ENCODE measurements at regions not wholly inside any gene's neighbourhood (a gene's known extent, or its start where the extent isn't known, plus 50 kb on each side); places are given as distances from the start of the nearest gene placed in this dataset.
"Not testable (repeated sequence)": the region's sequence is repeated elsewhere in the genome, so short reads cannot be mapped to it uniquely, and the experiment has no call there.

- ATAC-seq (ENCODE audit: low read depth); H3K9me3 Mint-ChIP-seq; H3K4me1 Mint-ChIP-seq; H3K27ac Mint-ChIP-seq; H3K27me3 Mint-ChIP-seq; H3K4me3 Mint-ChIP-seq; DNase-seq (ENCODE audit: low spot score in 2 of 2): not testable (repeated sequence)
- H3K36me3 Mint-ChIP-seq: peaks cover 23% of the 10 kb centered on the region
Observed at GRCh38 chr7:66554291-66554690, 74.4 kb upstream of the KCTD7 start.

- not testable (repeated sequence) for H3K4me1 Mint-ChIP-seq; ATAC-seq (ENCODE audit: low read depth); H3K4me3 Mint-ChIP-seq; H3K27me3 Mint-ChIP-seq; H3K27ac Mint-ChIP-seq; DNase-seq (ENCODE audit: low spot score in 2 of 2); H3K9me3 Mint-ChIP-seq
- H3K36me3 Mint-ChIP-seq: peaks cover 20% of the 10 kb centered on the region
Observed at GRCh38 chr7:66554842-66555430, 73.7 kb upstream of the KCTD7 start.

GRCh38 chr7:66556177-66556548 is 72.5 kb upstream of the KCTD7 start:
- H3K36me3 Mint-ChIP-seq: peaks cover 18% of the 10 kb centered on the region
- H3K27me3 Mint-ChIP-seq: no peaks in the 10 kb centered on the region
- H3K9me3 Mint-ChIP-seq: no peaks in the 10 kb centered on the region
- H3K27ac Mint-ChIP-seq: no peak overlapping the region
- ATAC-seq (ENCODE audit: low read depth) (no peak), DNase-seq (ENCODE audit: low spot score in 2 of 2) (no peak)
- no peak overlapping the region for H3K4me3 Mint-ChIP-seq
- H3K4me1 Mint-ChIP-seq: peaks cover 2% of the 10 kb centered on the region

DNA sequence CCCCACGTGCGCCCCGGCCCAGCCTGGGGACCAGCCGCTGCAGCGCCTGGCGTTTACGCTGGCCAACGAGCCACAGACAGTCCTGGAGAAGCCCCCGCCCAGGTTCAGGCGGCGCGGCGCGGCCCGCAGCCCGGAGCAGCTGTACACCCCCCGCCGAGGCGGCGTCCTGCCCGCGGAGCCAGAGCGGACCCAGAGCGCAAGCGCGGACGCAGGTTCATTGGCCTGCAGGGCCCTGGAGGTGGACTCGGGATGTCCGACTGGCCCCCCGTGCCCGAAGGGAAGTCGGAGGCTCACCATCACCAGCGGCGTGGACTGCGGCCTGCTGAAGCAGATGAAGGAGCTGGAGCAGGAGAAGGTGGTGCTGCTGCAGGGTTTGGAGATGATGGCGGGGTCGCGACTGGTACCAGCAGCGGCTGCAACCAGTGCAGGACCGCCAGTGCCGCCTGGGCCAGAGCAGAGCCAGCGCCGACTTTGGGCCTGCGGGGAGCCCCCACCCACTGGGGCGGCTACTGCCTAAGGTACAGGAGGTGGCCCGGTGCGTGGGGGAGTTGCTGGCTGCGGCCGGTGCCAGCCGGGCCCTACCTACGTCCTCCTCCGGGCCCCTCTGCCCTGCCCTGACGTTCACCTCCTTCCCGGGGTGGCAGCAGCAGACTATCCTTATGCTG is 72.0 kb upstream of the KCTD7 start:
- peaks cover 15% of the 10 kb centered on the region for H3K36me3 Mint-ChIP-seq
- H3K9me3 Mint-ChIP-seq: no peaks in the 10 kb centered on the region
- no peak for ATAC-seq (ENCODE audit: low read depth)
- H3K4me3 Mint-ChIP-seq: no peak overlapping the region
- no peak overlapping the region for H3K27ac Mint-ChIP-seq
- no peaks in the 10 kb centered on the region for H3K27me3 Mint-ChIP-seq
- DNase-seq (ENCODE audit: low spot score in 2 of 2): no peak
- peaks cover 2% of the 10 kb centered on the region for H3K4me1 Mint-ChIP-seq

DNA sequence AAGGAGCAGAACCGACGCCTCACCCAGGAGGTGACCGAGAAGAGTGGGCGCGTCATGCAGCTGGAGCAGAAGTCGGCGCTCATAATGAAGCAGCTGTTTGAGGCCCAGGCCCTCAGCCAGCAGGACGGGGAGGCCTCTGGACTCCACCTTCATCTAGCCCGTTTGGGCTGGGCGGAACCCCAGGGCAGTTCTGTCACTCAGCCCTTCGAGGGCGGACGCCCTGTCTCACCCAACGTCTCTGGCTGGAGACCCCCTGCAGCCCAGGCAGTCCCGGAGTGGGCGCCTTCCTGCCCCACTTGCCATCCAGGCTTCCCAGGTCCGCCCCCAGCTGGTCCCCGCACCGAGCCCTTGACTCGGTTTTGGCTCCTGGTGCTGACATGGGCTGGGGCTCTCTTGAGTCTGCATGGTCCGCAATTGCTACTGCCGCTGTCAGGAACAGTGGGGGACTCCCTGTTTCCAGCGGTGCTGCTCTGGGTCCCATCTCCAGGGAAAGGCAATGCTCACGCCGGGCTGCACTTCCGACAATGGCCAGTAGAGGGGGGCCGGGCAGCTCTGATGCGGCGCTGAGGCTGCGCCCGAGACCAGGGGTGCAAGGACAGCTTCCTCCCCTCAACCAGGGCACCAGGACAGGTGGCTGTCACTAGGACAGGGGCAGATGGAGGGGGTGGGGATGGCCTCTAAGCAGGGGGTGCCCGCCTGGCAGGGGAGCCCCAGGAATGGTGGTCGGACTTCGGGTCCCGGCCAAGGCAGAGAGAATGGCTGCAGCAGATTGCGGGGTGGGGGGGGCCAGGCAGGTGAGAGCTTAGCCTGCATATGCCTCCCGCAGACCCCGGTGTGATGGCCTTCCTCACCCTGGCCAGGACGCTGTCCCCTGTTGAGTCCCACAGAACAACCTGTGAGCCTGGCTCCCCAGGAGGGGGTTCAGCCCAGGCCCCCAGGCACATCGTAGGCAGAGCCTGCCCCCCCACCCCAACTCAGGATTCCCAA is 71.2 kb upstream of the KCTD7 start:
- Mint-ChIP-seq H3K4me1 (peaks cover 5% of the 10 kb centered on the region), H3K27me3 (no peaks in the 10 kb centered on the region), H3K9me3 (no peaks in the 10 kb centered on the region), H3K4me3 (no peak overlapping the region), H3K36me3 (peaks cover 14% of the 10 kb centered on the region), H3K27ac (no peak overlapping the region)
- ATAC-seq (ENCODE audit: low read depth) (peak; percentile 81), DNase-seq (ENCODE audit: low spot score in 2 of 2) (peak; percentile 76 to 91)

DNA sequence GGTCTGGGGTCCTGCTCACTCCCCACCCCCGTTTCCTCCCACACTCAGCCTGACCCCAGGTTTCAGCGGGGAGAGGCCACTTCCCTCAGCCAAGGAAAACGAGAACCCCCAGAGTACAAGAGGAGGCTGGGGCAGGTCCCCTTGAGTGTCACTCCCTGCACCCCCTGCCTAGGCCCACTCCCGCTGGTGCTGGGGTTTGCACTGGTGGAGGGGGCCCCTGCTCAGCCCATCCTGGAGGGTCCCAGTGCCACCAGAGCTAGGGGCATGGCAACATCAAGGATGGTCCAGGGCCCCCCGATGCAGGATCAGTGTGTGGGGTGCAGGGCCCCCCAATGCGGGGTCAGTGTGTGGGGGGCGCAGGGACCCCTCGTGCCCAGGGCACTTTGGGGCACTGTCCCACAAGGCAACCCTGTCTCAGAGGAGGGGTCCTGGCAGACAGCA is 70.5 kb upstream of the KCTD7 start:
- no peak overlapping the region for H3K4me3 Mint-ChIP-seq
- DNase-seq (ENCODE audit: low spot score in 2 of 2) (no peak), ATAC-seq (ENCODE audit: low read depth) (no peak)
- peaks cover 12% of the 10 kb centered on the region for H3K36me3 Mint-ChIP-seq
- peaks cover 5% of the 10 kb centered on the region for H3K4me1 Mint-ChIP-seq
- no peaks in the 10 kb centered on the region for H3K9me3 Mint-ChIP-seq
- H3K27me3 Mint-ChIP-seq: no peaks in the 10 kb centered on the region
- H3K27ac Mint-ChIP-seq: peak overlapping the region; percentile 13

DNA sequence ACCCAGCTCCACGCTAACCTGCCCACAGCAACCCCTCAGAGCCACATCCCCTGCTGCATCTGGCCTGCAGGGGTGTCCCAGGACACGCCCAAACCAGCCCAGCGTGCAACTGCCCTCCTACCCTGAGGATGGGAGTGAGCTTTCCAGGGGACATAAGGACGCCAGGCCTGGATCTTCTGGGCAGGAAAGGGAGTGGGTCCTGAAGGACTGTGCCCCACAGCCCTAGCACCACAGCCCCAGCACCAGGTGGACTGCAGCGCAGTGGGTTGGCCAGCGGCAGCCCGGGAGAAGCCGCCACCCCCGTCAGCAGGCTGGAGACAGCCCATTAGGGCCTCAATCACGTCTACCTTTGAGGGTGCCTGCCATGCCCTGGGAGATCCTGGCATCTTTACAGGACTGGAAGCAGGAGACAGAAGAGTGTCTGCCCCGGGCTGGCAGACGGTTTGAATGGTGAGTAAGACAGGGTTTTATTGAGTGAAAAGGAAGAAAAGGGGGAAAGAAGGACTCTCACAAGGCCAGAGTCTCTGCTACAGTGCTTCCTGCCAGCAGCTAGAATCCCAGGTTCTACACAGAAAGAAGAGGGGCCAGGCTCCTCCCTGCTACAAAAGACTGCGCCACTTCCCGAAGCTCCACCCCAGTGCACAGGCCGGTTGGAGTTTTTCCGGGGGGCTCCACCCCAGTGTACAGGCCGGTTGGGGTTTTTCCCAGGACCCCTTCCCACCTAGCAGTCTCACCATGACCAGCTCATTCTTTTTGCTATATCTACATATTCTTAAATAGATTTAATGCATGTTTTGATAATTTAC is 69.8 kb upstream of the KCTD7 start:
- peaks cover 5% of the 10 kb centered on the region for H3K4me1 Mint-ChIP-seq
- peak overlapping the region; percentile 13 for H3K27ac Mint-ChIP-seq
- H3K4me3 Mint-ChIP-seq: no peak overlapping the region
- no peaks in the 10 kb centered on the region for H3K27me3 Mint-ChIP-seq
- ATAC-seq (ENCODE audit: low read depth) (no peak), DNase-seq (ENCODE audit: low spot score in 2 of 2) (no peak)
- no peaks in the 10 kb centered on the region for H3K9me3 Mint-ChIP-seq
- H3K36me3 Mint-ChIP-seq: peaks cover 10% of the 10 kb centered on the region

DNA sequence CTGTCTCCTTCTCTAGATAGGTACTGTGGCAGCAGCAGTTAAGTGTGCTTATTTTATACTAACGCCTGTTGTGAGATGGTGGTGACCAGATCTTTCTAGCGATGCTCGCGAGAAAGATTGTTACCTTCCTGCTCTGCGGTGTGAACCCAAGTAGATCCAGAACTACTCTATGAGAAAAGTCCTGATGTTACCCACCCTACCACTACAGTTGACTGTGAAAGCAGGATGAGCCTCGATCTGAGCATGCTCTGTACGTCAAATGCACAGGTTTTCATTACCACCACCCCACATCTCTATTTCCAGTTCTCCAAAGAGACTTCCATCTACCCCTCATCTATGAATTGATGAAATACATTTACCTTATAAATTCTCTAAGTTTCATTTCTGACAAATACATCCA is 64.6 kb upstream of the KCTD7 start:
- no peaks in the 10 kb centered on the region for H3K9me3 Mint-ChIP-seq
- peaks cover 8% of the 10 kb centered on the region for H3K4me1 Mint-ChIP-seq
- H3K27me3 Mint-ChIP-seq: no peaks in the 10 kb centered on the region
- ATAC-seq (ENCODE audit: low read depth) (no peak), DNase-seq (ENCODE audit: low spot score in 2 of 2) (no peak)
- H3K36me3 Mint-ChIP-seq: peaks cover 6% of the 10 kb centered on the region
- H3K4me3 Mint-ChIP-seq: no peak overlapping the region
- peak overlapping the region; percentile 51 for H3K27ac Mint-ChIP-seq

GRCh38 chr7:66570179-66570578 is 58.5 kb upstream of the KCTD7 start:
- H3K4me1 Mint-ChIP-seq; H3K4me3 Mint-ChIP-seq; H3K9me3 Mint-ChIP-seq; H3K27me3 Mint-ChIP-seq; H3K27ac Mint-ChIP-seq; DNase-seq (ENCODE audit: low spot score in 2 of 2); ATAC-seq (ENCODE audit: low read depth): not testable (repeated sequence)
- peaks cover 20% of the 10 kb centered on the region for H3K36me3 Mint-ChIP-seq

- no peaks in the 10 kb centered on the region for H3K27me3 Mint-ChIP-seq
- peaks cover under 1% of the 10 kb centered on the region for H3K4me1 Mint-ChIP-seq
- H3K27ac Mint-ChIP-seq: no peak overlapping the region
- H3K36me3 Mint-ChIP-seq: peaks cover 16% of the 10 kb centered on the region
- H3K4me3 Mint-ChIP-seq: no peak overlapping the region
- ATAC-seq (ENCODE audit: low read depth) (no peak), DNase-seq (ENCODE audit: low spot score in 2 of 2) (no peak)
- H3K9me3 Mint-ChIP-seq: no peaks in the 10 kb centered on the region
Observed at GRCh38 chr7:66571568-66571967, 57.1 kb upstream of the KCTD7 start.

DNA sequence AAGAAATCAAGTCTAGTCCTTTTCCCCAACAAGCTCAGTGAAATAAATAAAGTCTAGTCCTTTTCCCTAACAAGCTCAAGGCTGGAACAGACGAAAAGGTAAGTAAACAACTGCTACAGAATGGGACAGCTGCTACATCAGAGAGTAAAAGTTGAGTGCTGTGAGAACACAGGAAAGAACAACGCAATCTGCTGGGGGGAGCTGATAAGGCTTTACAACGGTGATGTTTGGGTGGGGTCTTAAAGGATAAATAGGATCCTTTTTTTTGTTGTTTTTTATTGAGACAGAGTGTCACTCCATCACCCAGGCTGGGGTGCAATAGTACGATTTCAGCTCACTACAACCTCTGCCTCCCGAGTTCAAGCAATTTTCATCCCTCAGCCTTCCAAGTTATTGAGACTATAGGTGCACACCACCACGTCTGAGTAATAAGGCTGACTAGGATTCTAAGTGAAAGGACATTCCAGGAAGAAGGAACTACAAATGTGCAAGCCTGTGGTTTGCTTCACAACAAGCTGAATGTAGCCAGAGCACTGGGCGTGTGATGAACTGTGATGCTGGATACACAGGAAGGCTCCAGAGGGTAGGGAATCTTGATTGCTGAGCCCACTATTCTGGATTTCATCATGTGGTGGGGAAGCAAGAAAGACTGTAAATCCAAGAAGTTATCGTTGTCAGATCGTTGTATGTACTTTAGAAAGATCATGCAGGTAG is 54.7 kb upstream of the KCTD7 start:
- not testable (repeated sequence) for ATAC-seq (ENCODE audit: low read depth); H3K9me3 Mint-ChIP-seq; DNase-seq (ENCODE audit: low spot score in 2 of 2); H3K27me3 Mint-ChIP-seq; H3K4me3 Mint-ChIP-seq
- H3K27ac Mint-ChIP-seq: peak overlapping the region; percentile 26
- H3K4me1 Mint-ChIP-seq: peaks cover 21% of the 10 kb centered on the region
- peaks cover 16% of the 10 kb centered on the region for H3K36me3 Mint-ChIP-seq

- Mint-ChIP-seq H3K4me1 (peaks cover 26% of the 10 kb centered on the region), H3K36me3 (peaks cover 16% of the 10 kb centered on the region), H3K27ac (peak overlapping the region; percentile 70)
- ATAC-seq (ENCODE audit: low read depth); DNase-seq (ENCODE audit: low spot score in 2 of 2); H3K9me3 Mint-ChIP-seq; H3K27me3 Mint-ChIP-seq; H3K4me3 Mint-ChIP-seq: not testable (repeated sequence)
Observed at GRCh38 chr7:66574768-66575167, 53.9 kb upstream of the KCTD7 start.

GRCh38 chr7:66575398-66575797 is 53.3 kb upstream of the KCTD7 start:
- peaks cover 16% of the 10 kb centered on the region for H3K36me3 Mint-ChIP-seq
- ATAC-seq (ENCODE audit: low read depth) (no peak), DNase-seq (ENCODE audit: low spot score in 2 of 2) (no peak)
- H3K27ac Mint-ChIP-seq: peak overlapping the region; percentile 70
- no peak overlapping the region for H3K4me3 Mint-ChIP-seq
- H3K27me3 Mint-ChIP-seq: no peaks in the 10 kb centered on the region
- no peaks in the 10 kb centered on the region for H3K9me3 Mint-ChIP-seq
- peaks cover 28% of the 10 kb centered on the region for H3K4me1 Mint-ChIP-seq
